Esophagus (tissue), 2 donors: ENCODE measurements at regions not wholly inside any gene's neighbourhood (a gene's known extent, or its start where the extent isn't known, plus 50 kb on each side); places are given as distances from the start of the nearest gene placed in this dataset.

Experiments
- H3K27ac ChIP-seq, 2 donors: one replicate each; pipeline ENCODE4 v1.5.1; 2013; ENCODE audit warnings: low read depth in 2 of 2, mild to moderate bottlenecking in 2 of 2, inconsistent platforms in 1 of 2, low read length in 1 of 2, moderate library complexity in 1 of 2
- H3K27me3 ChIP-seq, 2 donors: one replicate each; pipeline ENCODE4 v1.6.1; 2013; ENCODE audit warnings: low read length in 2 of 2, control low read depth in 1 of 2, mild to moderate bottlenecking in 1 of 2; ENCODE audit not compliant: insufficient read depth in 2 of 2, control insufficient read depth in 1 of 2
- H3K36me3 ChIP-seq, 2 donors: one replicate each; pipeline ENCODE4 v1.6.1; 2013; ENCODE audit warnings: low read length in 1 of 2; ENCODE audit not compliant: control insufficient read depth in 2 of 2, insufficient read depth in 2 of 2
- H3K4me1 ChIP-seq, 2 donors: one replicate each; pipeline ENCODE4 v1.6.1; 2013; ENCODE audit warnings: low read length in 1 of 2; ENCODE audit not compliant: control insufficient read depth in 2 of 2, insufficient read depth in 2 of 2
- H3K4me3 ChIP-seq, 2 donors: one replicate each; pipeline ENCODE4 v1.5.1; 2013; ENCODE audit warnings: low read length in 2 of 2, mild to moderate bottlenecking in 2 of 2, low read depth in 1 of 2, moderate library complexity in 1 of 2
- H3K9me3 ChIP-seq, 2 donors: one replicate each; pipeline ENCODE4 v1.6.1; 2013; ENCODE audit warnings: mild to moderate bottlenecking in 2 of 2, low read depth in 1 of 2, low read length in 1 of 2, moderate library complexity in 1 of 2; ENCODE audit not compliant: control insufficient read depth in 2 of 2, insufficient read depth in 1 of 2
- WGBS, 2 donors: extraction: QIAGEN DNeasy Blood & Tissue Kit; methylation state at CpG; one replicate each; pipeline ENCODE4 v1.1.7; 2013; 5-methylcytosine and 5-hydroxymethylcytosine counted together
- donor health status: healthy with polysubstance abuse.
- donor health status: Bipolar disorder and iron deficiency.

DNA sequence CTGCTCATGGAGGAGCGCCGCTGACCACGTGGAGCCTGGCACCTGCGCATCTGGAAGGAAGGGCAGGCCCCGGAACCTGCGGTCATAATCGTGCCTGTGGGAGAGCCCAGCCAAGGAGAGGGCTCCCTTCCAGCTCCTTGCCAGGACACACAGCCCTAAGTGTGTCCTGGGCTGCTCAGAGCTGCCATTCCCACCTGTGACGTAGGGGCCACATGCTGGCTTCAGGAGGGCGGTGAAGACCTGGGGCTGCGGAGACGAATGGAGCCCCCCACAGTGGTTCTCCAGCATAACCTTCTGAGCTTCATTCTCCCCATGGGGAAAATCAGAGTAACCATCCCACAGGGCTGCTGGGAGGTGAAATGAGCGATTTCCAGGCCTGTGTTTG lies 127.6 kb upstream of the CHST15 start:
- Histone ChIP-seq H3K27me3 (no peaks in the 10 kb centered on the region), H3K4me1 (peaks cover 4 to 8% of the 10 kb centered on the region in 2 donors), H3K9me3 (no peaks in the 10 kb centered on the region), H3K36me3 (no peaks in the 10 kb centered on the region), H3K4me3 (no peak overlapping the region), H3K27ac (no peak overlapping the region)
- WGBS, 2 donors, result 81 to 85% methylated on average over 12 of the region's 12 CpGs

DNA sequence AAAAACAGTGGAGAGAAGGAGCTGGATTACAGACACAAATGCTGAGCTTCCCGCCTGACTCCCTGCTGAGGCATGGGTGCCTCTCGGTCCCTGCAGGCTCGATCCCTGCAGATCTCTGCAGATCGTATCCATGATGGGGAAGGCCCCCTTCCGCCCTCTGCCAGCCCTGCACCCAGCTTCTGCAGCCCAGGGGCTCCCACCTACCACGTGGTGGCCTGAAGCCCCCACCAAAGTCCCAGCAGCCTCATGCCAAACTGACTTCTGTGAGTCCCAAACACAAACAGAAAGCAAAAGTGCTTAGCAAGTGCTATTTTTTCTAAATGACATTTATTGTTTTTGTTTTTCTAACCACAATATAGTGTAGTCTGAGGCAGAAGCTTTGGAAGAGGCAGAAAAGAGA lies 127.1 kb upstream of the CHST15 start:
- WGBS, 2 donors, result 62 to 69% methylated on average over 6 of the region's 6 CpGs
- no peak overlapping the region for H3K27ac ChIP-seq
- H3K4me3 ChIP-seq, result no peak overlapping the region
- H3K36me3 ChIP-seq, result no peaks in the 10 kb centered on the region
- no peaks in the 10 kb centered on the region for H3K27me3 ChIP-seq
- no peaks in the 10 kb centered on the region for H3K9me3 ChIP-seq
- peaks cover 4 to 8% of the 10 kb centered on the region in 2 donors for H3K4me1 ChIP-seq

DNA sequence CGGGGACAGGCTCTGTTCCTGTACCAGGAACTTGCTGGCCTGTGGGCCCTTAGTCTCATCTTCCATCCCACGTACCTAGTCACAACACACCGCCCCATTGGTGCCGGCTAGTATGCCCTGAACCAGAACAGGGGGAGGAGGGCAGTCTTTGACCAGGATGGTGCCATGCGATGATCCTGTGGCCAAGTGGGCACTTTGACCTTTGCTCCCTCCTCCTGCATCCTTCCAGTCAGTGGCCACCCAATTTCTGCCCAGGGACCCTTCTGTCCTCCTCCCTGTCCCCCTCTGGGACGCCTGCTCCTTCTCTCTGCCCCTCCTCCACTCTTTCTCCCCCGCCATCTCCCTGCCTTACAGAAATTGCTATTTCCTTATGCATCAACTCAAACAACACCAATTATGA lies 126.3 kb upstream of the CHST15 start:
- 78 to 81% methylated on average over 7 of the region's 7 CpGs for WGBS, 2 donors
- Histone ChIP-seq H3K36me3 (no peaks in the 10 kb centered on the region), H3K27ac (no peak overlapping the region), H3K27me3 (no peaks in the 10 kb centered on the region), H3K9me3 (no peaks in the 10 kb centered on the region), H3K4me1 (peaks cover 3 to 8% of the 10 kb centered on the region in 2 donors), H3K4me3 (no peak overlapping the region)

DNA sequence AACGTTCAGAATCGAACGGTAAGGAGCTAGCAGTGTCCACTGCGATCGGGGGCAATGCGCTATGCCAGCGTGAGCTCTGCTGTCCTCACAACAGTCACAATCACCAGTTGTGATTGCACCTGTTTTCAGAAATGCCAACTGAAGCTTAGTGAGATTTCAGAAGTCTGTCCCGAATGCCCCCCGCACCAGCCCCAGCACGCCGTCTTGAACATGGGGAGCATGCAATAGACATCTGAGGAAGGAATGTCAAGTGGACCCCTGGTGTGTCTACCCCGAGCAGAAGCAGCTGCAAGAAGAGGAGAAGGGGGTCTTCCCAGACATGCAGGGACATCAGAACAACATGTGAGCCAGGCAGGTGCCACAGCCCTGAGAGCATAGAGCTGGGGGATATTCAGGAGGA lies 125.7 kb upstream of the CHST15 start:
- H3K9me3 ChIP-seq, result no peaks in the 10 kb centered on the region
- H3K4me1 ChIP-seq, result peaks cover 0 to 8% of the 10 kb centered on the region in 2 donors
- H3K27ac ChIP-seq, result no peak overlapping the region
- no peak overlapping the region for H3K4me3 ChIP-seq
- H3K27me3 ChIP-seq, result no peaks in the 10 kb centered on the region
- H3K36me3 ChIP-seq, result no peaks in the 10 kb centered on the region
- 83 to 84% methylated on average over 12 of the region's 12 CpGs for WGBS, 2 donors

DNA sequence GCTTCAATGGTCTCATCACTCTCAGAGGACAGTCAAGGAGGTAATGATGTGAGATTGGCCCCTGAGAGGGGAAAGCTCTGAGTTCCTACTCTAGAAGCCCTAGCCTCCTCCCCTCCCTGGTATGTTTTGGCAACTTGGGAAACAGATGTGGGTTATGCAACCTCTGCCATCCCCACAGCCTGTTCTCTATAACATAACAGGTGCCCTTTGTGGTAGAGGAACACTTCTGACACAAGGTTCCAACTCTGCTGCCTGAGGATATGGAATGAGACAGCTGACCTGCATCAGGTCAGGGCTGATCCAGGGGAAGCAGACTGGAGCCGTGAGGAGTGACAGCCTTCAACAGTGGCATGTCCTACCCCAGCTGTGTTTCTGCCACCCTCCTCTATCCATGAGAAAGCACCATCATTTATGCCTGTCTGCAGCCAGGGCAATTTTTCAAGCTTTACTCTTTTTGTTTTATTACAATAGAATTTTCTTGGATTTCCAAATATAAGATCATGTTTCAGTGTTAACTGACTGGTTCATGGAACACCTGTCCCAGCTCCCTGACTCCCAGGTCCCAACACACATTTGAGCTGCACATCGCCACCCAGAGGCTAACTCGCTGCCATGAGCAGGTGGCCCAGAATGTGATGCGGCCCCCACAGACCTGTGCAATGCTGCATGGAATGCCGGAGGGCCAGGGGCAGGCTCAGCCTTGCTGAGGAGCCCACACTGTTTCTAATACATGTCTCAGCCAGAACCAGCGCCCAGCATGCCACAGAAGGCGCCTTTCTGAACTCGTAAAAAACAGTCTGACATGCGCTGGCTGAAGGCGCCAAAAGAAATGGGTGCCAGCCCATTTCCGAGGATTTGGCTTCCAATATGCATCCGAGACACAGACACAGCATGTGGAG lies 124.8 kb upstream of the CHST15 start:
- Histone ChIP-seq H3K9me3 (no peaks in the 10 kb centered on the region), H3K4me1 (peaks cover 0 to 6% of the 10 kb centered on the region in 2 donors), H3K36me3 (no peaks in the 10 kb centered on the region), H3K27ac (no peak overlapping the region), H3K4me3 (no peak overlapping the region), H3K27me3 (no peaks in the 10 kb centered on the region)
- 59 to 67% methylated on average over 12 of the region's 12 CpGs for WGBS, 2 donors

DNA sequence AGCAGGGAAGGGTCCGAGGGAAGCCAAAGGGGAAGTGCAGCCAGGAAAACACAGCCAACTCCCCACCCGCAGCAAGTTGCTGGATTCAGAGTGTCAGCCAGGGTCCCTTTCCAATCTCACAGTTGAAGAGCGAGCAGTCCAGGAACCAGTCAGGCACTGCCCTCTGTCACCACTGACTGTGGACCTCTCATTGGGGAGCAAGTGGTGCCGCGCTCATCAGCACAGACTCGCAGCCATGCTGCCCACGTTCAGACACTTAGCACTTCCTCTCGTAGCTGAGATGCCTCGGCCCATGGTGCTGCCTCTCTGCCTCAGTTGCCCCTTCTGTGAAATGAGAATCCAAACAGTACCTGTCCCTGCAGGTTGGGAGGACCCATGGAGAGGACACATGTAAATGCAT lies 123.6 kb upstream of the CHST15 start:
- Histone ChIP-seq H3K27me3 (no peaks in the 10 kb centered on the region), H3K36me3 (no peaks in the 10 kb centered on the region), H3K27ac (no peak overlapping the region), H3K4me1 (peaks cover 0 to 2% of the 10 kb centered on the region in 2 donors), H3K4me3 (no peak overlapping the region), H3K9me3 (no peaks in the 10 kb centered on the region)
- WGBS, 2 donors, result 78 to 84% methylated on average over 9 of the region's 9 CpGs

DNA sequence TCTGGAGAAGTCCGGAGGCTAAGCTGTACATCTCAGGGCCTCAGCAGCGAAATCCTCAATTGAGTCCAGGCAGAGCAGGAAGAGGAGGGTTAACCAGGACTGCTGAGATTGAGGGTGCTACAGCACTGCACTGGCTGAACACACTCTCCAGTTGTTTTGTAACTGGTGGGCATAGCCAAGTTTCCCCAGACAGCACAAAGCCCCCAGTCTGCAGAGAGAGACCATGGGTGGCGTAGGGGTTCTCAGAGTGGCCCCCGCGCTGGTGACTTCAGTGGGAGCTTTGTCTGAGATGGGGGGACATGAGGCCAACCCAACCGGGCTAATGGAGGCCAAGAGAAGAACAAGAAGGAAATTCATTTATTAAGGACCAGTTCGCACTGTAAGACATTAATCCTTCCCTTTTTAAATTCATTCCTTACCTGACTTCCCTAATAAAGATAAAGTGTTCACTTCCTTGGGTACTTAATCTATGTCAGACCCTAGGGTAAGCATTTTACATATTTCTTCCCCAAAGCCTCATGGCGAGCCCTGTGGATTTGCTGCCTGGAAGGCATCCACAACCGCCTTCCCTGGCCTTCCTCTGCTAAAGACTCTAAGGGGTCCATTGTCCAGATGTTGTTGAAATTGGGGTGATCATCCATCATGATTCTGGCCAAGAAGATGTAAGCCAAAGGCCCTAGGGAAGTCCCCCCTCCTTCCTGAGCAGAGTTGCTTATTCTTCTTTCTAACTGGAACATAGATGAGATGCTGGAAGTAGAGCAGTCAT lies 121.4 kb upstream of the CHST15 start:
- Histone ChIP-seq H3K4me1 (no peaks in the 10 kb centered on the region), H3K9me3 (no peaks in the 10 kb centered on the region), H3K27me3 (no peaks in the 10 kb centered on the region), H3K4me3 (no peak overlapping the region), H3K36me3 (no peaks in the 10 kb centered on the region), H3K27ac (no peak overlapping the region)
- 91 to 95% methylated on average over 9 of the region's 9 CpGs for WGBS, 2 donors

DNA sequence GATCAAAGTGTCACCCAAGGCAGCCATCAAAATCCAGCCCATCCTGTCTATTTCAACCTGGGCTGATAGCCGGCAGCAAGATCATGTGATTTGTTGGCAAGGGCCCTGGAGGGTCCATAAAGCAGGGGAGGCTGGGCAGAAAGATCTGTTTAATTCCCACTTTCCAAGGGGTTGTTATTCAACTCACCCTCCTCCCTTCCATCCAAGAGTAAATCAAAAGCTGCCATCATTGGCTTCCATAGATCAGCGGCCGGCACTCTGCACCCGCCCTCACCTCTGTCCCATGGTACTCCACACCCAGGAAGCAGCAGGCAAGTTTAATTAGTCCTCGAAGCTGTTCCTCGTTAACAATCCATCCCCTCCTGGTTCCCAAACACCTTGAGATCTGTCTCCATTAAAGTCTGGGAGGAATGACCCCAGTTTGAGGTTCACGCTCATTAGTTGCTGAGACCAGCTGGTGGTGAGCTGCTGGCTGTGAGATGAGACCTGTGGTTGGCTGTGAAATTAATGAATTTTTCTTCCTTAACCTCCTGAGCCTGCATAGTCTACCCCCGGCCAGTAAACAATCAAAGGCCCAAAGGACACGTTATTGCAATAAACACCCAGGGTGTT lies 120.6 kb upstream of the CHST15 start:
- no peak overlapping the region for H3K27ac ChIP-seq
- H3K9me3 ChIP-seq, result no peaks in the 10 kb centered on the region
- H3K4me1 ChIP-seq, result no peaks in the 10 kb centered on the region
- H3K36me3 ChIP-seq, result no peaks in the 10 kb centered on the region
- WGBS, 2 donors, result 85 to 90% methylated on average over 9 of the region's 9 CpGs
- H3K4me3 ChIP-seq, result no peak overlapping the region
- H3K27me3 ChIP-seq, result no peaks in the 10 kb centered on the region

DNA sequence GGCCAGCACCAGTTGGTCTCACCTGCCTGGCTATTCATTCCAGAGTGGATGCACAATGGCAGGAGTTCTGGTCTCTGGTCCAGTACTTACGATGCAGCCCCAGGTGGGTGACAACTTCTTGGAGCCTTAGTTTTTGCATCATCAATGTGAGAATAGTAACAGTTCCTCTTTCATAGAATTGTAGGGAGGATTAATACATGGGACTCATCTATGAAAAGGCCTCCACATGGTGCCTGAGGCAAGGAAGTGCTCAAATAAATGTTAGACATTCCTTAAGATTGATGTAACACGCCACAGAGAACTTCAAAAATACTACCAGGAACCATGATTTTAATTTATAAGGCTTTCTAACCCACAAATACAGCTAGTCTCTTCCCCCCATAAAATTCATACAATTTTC lies 120.1 kb upstream of the CHST15 start:
- no peaks in the 10 kb centered on the region for H3K36me3 ChIP-seq
- H3K4me3 ChIP-seq, result no peak overlapping the region
- H3K27ac ChIP-seq, result no peak overlapping the region
- no peaks in the 10 kb centered on the region for H3K9me3 ChIP-seq
- WGBS, 2 donors, result 65 to 82% methylated on average over 2 of the region's 2 CpGs
- no peaks in the 10 kb centered on the region for H3K4me1 ChIP-seq
- H3K27me3 ChIP-seq, result no peaks in the 10 kb centered on the region
